ENCODE measurements at regions not wholly inside any gene's neighbourhood (a gene's known extent, or its start where the extent isn't known, plus 50 kb on each side); places are given as distances from the start of the nearest gene placed in this dataset.

- TF ChIP-seq EZH2 (IDR thresholded peaks at IDR 0.05; ENCODE audit: borderline replicate concordance, low read depth, low read length, severe bottlenecking): no peak
- TF ChIP-seq, protein P1, sequence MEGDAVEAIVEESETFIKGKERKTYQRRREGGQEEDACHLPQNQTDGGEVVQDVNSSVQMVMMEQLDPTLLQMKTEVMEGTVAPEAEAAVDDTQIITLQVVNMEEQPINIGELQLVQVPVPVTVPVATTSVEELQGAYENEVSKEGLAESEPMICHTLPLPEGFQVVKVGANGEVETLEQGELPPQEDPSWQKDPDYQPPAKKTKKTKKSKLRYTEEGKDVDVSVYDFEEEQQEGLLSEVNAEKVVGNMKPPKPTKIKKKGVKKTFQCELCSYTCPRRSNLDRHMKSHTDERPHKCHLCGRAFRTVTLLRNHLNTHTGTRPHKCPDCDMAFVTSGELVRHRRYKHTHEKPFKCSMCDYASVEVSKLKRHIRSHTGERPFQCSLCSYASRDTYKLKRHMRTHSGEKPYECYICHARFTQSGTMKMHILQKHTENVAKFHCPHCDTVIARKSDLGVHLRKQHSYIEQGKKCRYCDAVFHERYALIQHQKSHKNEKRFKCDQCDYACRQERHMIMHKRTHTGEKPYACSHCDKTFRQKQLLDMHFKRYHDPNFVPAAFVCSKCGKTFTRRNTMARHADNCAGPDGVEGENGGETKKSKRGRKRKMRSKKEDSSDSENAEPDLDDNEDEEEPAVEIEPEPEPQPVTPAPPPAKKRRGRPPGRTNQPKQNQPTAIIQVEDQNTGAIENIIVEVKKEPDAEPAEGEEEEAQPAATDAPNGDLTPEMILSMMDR (IDR thresholded peaks at IDR 0.05; ENCODE audit: borderline replicate concordance, extremely low read depth, low read length, poor library complexity, severe bottlenecking): no peak
Measured at GRCh38 chr2:81290846-81291245, 986.3 kb upstream of the LRRTM1 start.

GRCh38 chr2:81283081-81283480, 978.5 kb upstream of the LRRTM1 start:
- no peaks in the 10 kb centered on the region for H3K79me2 ChIP-seq (ENCODE audit: insufficient read depth, low read length)
- H3K9me3 ChIP-seq (ENCODE audit: insufficient read depth, low read length, severe bottlenecking): no peaks in the 10 kb centered on the region
- DNase-seq: no peak
- no peaks in the 10 kb centered on the region for H4K20me1 ChIP-seq (ENCODE audit: insufficient read depth, low read length)
- no peak overlapping the region for H2AFZ ChIP-seq (ENCODE audit: low read depth, low read length)
- no peak overlapping the region for H3K9ac ChIP-seq (ENCODE audit: low read depth, low read length)
- TF ChIP-seq EZH2 (IDR thresholded peaks at IDR 0.05; ENCODE audit: borderline replicate concordance, low read depth, low read length, severe bottlenecking): no peak
- TF ChIP-seq, protein P1 (IDR thresholded peaks at IDR 0.05; ENCODE audit: borderline replicate concordance, extremely low read depth, low read length, poor library complexity, severe bottlenecking): no peak
- H3K27me3 ChIP-seq (ENCODE audit: insufficient read depth, low read length, poor library complexity): no peaks in the 10 kb centered on the region
- no peaks in the 10 kb centered on the region for H3K4me1 ChIP-seq (ENCODE audit: insufficient read depth, low read length)
- no peak overlapping the region for H3K4me3 ChIP-seq (ENCODE audit: low read depth in 1 of 2, low read length in 2 of 2)
- H3K36me3 ChIP-seq (ENCODE audit: insufficient read depth, low read length): no peaks in the 10 kb centered on the region
- no peak for ATAC-seq (ENCODE audit: insufficient read depth, low read depth)
- H3K27ac ChIP-seq (ENCODE audit: low read length): no peak overlapping the region
- H3K4me2 ChIP-seq (ENCODE audit: insufficient read depth, low read length): no peak overlapping the region

More at GRCh38 chr2:81290846-81291245, 986.3 kb upstream of the LRRTM1 start:
- DNase-seq (no peak), ATAC-seq (ENCODE audit: insufficient read depth, low read depth) (no peak)
- Histone ChIP-seq H3K36me3 (ENCODE audit: insufficient read depth, low read length) (no peaks in the 10 kb centered on the region), H2AFZ (ENCODE audit: low read depth, low read length) (no peak overlapping the region), H3K27me3 (ENCODE audit: insufficient read depth, low read length, poor library complexity) (no peaks in the 10 kb centered on the region), H3K9me3 (ENCODE audit: insufficient read depth, low read length, severe bottlenecking) (no peaks in the 10 kb centered on the region), H3K4me1 (ENCODE audit: insufficient read depth, low read length) (no peaks in the 10 kb centered on the region), H3K9ac (ENCODE audit: low read depth, low read length) (no peak overlapping the region), H3K4me2 (ENCODE audit: insufficient read depth, low read length) (no peak overlapping the region), H3K79me2 (ENCODE audit: insufficient read depth, low read length) (no peaks in the 10 kb centered on the region), H3K27ac (ENCODE audit: low read length) (no peak overlapping the region), H4K20me1 (ENCODE audit: insufficient read depth, low read length) (no peaks in the 10 kb centered on the region), H3K4me3 (ENCODE audit: low read depth in 1 of 2, low read length in 2 of 2) (no peak overlapping the region)

DNA sequence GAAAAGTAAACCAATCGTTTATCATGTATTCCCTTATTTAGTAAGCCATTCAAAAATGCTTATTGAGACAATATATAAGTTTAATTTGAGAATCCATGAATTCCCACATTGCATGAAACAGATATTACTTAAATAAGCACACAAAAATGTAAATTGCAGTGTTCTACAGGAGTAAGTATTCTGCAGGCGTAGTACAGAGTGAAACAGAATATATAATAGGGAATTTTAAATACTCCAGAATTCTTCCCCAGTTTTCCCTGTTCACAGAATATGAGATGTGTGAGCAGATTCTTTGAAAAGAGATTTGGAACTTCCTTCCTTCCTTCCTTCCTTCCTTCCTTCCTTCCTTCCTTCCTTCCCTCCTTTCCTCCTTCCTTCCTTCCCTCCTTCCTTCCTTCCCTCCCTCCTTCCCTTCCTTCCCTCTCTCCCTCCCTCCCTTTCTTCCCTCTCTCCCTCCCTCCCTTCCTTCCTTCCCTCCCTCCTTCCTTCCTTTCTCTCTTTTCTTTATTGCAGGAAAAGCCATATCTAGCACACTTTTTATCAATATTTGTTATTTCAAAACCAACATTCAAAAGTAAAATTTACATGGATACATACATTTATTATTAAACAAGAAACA, 977.7 kb upstream of the LRRTM1 start:
- Histone ChIP-seq H3K79me2 (ENCODE audit: insufficient read depth, low read length) (no peaks in the 10 kb centered on the region), H3K4me3 (ENCODE audit: low read depth in 1 of 2, low read length in 2 of 2) (no peak overlapping the region), H4K20me1 (ENCODE audit: insufficient read depth, low read length) (no peaks in the 10 kb centered on the region), H3K36me3 (ENCODE audit: insufficient read depth, low read length) (no peaks in the 10 kb centered on the region), H3K9me3 (ENCODE audit: insufficient read depth, low read length, severe bottlenecking) (no peaks in the 10 kb centered on the region), H3K27me3 (ENCODE audit: insufficient read depth, low read length, poor library complexity) (no peaks in the 10 kb centered on the region), H3K4me1 (ENCODE audit: insufficient read depth, low read length) (no peaks in the 10 kb centered on the region), H3K27ac (ENCODE audit: low read length) (no peak overlapping the region), H2AFZ (ENCODE audit: low read depth, low read length) (no peak overlapping the region), H3K4me2 (ENCODE audit: insufficient read depth, low read length) (no peak overlapping the region), H3K9ac (ENCODE audit: low read depth, low read length) (no peak overlapping the region)
- TF ChIP-seq EZH2 (IDR thresholded peaks at IDR 0.05; ENCODE audit: borderline replicate concordance, low read depth, low read length, severe bottlenecking): no peak
- TF ChIP-seq, protein P1 (IDR thresholded peaks at IDR 0.05; ENCODE audit: borderline replicate concordance, extremely low read depth, low read length, poor library complexity, severe bottlenecking): no peak
- ATAC-seq (ENCODE audit: insufficient read depth, low read depth) (no peak), DNase-seq (no peak)
